ENCODE measurements at regions not wholly inside any gene's neighbourhood (a gene's known extent, or its start where the extent isn't known, plus 50 kb on each side); places are given as distances from the start of the nearest gene placed in this dataset.

- no peak for DNase-seq
Measured at GRCh38 chr5:159751459-159751858, 164.8 kb upstream of the ADRA1B start.

GRCh38 chr5:159752622-159753275 lies 163.5 kb upstream of the ADRA1B start:
- DNase-seq = no peak

DNA sequence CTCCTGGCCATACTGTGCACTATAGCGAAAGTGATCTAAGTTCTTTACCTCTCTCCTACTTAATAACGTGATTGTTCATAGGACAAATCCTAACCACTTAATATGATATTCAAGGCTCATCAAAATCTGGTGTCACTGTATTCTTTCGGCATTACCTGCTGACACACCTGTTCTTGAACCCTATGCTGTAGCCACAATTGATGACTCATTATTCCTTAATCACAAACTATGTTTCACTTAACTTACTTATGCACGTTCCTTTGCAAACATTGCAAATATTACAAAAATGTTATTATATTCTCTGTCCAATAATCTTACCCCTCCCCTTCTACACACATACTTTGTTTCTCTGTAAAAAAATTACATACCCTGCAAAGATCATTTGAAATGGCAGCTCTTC lies 158.1 kb upstream of the ADRA1B start:
- no peak for DNase-seq

DNA sequence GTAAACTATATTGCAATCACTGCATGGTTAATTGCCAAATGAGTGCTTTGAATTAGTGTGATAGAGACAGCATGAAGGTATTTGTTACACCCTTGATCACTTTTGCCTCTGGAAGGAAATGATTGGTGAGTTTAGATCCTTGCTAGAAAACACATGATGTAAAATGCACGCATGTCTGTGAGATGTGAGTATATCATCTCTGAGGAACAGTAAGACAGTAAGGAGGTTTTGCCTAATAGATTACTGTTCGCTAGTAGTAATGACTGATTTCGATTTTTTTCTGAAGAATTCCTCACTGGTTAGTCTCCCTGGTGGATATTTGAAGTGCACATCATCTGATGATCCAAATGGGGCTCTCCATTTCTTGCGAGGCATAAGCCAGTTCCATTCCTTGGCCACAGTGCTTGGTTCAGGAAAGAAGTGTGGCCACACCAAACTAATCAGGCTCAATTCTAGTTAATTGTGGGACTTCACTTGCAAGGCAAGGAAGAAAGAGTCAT lies 156.4 kb upstream of the ADRA1B start:
- DNase-seq = no peak

DNA sequence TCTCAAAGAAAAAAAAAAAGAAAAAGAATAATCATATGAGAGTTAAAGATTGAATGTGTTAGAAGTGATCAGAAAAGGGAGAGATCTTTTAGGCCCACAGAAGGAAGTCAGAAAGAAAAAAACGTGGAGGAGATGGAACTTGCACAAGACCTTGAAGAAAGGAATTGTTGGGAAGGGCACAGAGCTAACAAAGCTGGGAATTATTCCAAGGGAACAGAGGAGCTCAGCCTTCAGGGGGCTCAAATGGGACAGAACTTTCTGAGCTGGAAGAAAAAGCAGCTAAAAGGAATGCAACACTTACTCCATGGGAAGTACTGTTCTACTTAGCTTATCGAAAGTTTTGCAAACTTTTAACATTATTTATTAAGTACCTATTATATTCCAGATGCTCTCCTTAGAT lies 153.4 kb upstream of the ADRA1B start:
- DNase-seq = no peak

- DNase-seq = no peak
Measured at GRCh38 chr5:159763562-159763961, 152.7 kb upstream of the ADRA1B start.

DNA sequence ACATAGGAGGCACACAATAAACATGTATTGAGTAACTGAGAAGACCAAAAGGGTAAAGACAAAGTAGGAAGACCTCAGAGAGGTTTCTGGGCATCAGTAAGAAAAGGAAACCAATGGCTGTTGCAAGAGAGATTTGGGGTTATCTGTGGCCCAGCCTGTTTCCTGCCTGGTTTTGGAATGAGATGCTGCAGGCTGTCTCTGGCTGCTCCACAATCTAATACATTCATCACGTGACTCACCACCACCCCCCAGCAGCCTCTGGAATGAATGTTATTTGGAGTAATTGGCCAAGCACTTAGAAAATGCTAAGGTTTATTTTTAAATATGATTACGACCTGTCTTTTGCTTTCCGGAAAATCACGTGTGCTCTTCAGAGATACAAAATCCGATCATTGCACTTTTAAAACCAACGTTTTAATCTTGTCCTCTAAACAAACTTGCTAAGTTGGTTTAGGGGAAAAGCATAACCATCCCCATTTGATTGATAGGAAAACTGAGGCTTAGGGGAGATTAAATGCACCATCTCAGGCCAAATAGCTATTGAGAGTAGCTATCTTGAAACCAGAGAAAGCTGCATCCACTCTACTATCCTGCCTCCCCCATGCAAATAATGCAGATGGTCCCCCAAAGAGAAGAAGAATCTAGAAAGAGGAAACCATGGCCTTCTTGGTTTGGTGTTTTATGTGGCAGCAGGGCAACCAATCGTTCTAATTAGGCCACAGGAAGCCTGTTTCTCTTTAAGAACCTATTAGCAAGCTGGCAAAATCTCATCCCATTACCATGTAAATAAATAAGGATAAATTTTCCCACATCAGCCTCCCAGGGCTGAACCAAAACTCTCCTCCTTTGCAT lies 151.8 kb upstream of the ADRA1B start:
- DNase-seq = peak in 1 of 3 donors; percentile 92

GRCh38 chr5:159765135-159765433 lies 151.2 kb upstream of the ADRA1B start:
- DNase-seq = no peak

- DNase-seq = no peak
Measured at GRCh38 chr5:159765760-159766517, 150.3 kb upstream of the ADRA1B start.

DNA sequence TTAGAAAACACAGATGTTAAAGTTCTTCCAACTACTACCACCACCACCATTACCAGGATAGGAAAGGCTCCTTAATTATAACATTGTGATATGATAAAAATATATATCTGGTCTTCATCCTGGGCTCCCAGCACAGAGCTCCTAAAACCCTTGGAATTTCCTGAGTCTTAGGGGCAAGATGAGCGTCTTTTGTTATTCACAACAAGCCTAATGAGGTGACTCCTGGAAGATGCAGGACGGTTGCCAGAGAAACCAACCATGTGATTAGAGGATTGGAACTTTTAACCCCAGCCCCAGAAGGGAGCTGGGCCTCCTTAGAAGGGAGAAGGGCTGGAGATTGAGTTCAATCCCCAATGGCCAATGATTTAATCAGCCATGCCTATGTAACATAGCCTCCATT lies 148.0 kb upstream of the ADRA1B start:
- no peak for DNase-seq

GRCh38 chr5:159772698-159773061 lies 143.6 kb upstream of the ADRA1B start:
- no peak for DNase-seq

- peak; percentile 62 to 80 (median 79) for DNase-seq
Measured at GRCh38 chr5:159773062-159773924, 143.0 kb upstream of the ADRA1B start.

DNA sequence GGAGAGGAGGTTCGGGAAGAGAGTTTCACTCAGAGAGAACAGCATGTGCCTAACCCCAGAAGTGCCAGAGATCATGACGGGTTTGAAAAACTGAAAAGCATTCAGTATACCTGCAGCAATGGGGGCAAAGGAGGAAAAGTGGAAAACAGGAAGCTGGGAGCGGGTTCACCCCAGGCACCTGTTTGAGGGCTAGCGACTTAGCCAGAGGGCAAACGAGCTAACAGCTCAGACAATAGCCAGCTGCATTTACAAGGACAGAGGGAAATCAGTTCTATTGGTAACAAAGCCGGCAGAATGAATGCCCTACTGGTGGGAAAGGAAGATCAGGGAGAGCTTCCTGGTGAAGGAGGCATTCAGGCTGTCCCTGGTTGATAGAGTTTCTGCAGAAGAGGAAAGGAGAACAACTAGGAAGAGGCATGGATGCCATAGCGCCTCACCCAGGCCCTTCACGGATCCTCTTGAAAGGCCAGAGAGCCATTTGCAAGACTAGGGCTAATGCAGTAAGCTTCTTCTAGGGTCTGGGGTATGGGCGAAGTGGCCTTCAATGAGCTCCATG lies 141.7 kb upstream of the ADRA1B start:
- DNase-seq = no peak

- no peak for DNase-seq
Measured at GRCh38 chr5:159775890-159776289, 140.4 kb upstream of the ADRA1B start.

DNA sequence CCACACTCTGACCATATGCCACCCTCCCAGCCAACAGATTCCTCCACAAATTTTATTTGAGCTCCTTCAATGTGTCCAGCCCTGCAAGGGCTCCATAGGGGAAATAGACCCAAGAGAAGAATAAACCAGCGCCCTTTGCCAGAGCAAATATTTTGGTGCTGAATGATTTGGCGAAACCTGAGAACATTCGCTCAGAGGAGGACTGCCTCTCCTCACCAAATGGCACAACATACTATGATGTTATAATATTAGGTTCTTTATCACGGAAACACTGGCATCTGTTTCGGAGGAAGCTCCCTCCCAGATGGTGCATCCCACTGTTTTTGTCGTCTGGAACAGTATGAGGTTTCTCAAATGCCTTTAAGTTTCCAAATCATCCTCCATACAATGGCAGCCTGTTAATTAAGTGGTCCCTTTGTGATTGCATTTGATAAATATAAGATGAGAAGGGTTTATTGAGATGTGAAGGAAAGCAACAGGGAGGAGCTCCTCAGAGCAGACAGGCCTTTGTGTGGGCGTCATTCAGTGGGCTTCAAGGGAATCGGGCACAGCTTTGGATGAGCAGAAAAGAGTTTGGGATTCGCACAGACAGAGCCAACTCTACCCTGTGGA lies 139.1 kb upstream of the ADRA1B start:
- no peak for DNase-seq

DNA sequence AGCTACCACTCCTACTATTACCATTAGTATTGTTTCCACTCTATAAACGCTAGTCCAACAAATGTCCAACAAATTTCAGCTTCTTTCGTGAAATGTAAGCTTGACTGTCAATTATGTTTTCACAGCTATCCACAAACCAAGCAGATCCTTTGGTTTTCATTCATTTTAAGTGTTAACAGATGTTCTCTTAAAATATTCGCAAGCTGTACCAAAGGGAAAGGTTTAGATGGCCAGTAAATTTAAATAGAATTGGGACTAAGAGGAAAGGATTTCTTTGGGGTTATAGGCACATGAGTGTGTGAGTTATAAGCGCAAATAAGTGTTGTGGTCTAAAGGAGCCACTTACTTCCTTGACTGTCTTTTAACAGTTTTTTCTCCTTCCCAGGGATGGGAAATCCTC lies 136.8 kb upstream of the ADRA1B start:
- DNase-seq = no peak

- no peak for DNase-seq
Measured at GRCh38 chr5:159780246-159780645, 136.0 kb upstream of the ADRA1B start.

- no peak for DNase-seq
Measured at GRCh38 chr5:159781626-159782157, 134.6 kb upstream of the ADRA1B start.

DNA sequence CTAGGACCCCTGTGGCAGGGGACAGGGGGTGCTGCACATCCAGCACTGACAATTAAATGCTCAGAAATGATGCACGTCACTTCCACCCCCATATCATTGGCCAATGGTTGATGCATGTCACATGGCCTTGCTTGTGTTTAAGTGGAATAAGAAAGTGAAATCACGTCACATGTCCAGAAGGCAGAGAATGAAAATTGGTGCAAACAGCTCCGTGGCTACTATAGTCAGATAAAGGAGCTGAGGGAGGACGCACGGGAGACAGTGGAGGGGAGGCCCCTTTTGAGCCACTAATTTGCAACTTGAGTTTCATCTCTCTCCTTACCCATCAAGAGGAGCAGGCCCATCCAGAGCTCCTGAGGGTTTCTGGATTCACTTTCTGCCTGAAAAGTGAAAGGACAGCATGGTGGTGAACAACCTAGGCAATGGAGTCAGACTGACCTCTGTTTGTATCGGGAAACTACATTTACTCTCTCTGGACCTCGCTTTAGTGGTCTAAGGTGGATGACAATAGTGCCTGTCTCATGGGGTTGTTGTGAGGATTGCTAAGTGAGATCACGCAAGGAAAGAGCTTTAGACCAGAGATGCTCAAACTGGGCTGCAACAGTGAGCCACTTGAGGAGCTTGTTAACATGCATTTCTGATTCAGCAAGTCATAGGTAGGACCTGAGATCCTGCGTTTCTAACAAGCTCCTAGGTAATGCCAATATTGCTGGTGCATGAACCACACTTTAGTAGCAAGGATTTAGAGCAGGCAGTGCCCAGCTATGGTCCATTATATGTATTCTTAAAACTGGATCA lies 133.9 kb upstream of the ADRA1B start:
- no peak for DNase-seq

- DNase-seq = no peak
Measured at GRCh38 chr5:159782995-159783300, 133.3 kb upstream of the ADRA1B start.

Measured in muscle of back (tissue), 3 donors.